ENCODE measurements at regions not wholly inside any gene's neighbourhood (a gene's known extent, or its start where the extent isn't known, plus 50 kb on each side); places are given as distances from the start of the nearest gene placed in this dataset.

GRCh38 chr1:221855156-221855555 is 113.3 kb upstream of the DUSP10 start:
- Histone ChIP-seq H3K4me1 (ENCODE audit: control insufficient read depth in 2 of 2, insufficient read depth in 2 of 2, low read length in 2 of 2) (no peaks in the 10 kb centered on the region), H3K36me3 (ENCODE audit: control insufficient read depth in 2 of 3, insufficient read depth in 3 of 3, low read length in 3 of 3) (no peaks in the 10 kb centered on the region), H3K27me3 (ENCODE audit: control insufficient read depth in 2 of 2, insufficient read depth in 2 of 2, low read length in 2 of 2) (no peaks in the 10 kb centered on the region), H3K4me3 (ENCODE audit: low read length) (no peak overlapping the region), H3K27ac (ENCODE audit: low read depth, low read length) (no peak overlapping the region), H3K9me3 (ENCODE audit: control insufficient read depth in 2 of 3, low read length in 3 of 3) (no peaks in the 10 kb centered on the region)
- ATAC-seq (no peak), DNase-seq (no peak)
- Mint-ChIP-seq H3K27me3 (no peaks in the 10 kb centered on the region), H3K9me3 (no peaks in the 10 kb centered on the region), H3K27ac (no peak overlapping the region), H3K4me1 (peaks cover 0 to 2% (median 0%) of the 10 kb centered on the region in 7 donors), H3K36me3 (no peaks in the 10 kb centered on the region), H3K4me3 (no peak overlapping the region)
- CTCF ChIA-PET: interaction anchor here (0.6 kb wide), 1 partner anchor 9 kb away, joined by 3 read pairs; no protein-coding TSS in a partner anchor
- intact Hi-C loops (cut with micrococcal nuclease): no loop called here
- POLR2A ChIA-PET: no interaction called here

DNA sequence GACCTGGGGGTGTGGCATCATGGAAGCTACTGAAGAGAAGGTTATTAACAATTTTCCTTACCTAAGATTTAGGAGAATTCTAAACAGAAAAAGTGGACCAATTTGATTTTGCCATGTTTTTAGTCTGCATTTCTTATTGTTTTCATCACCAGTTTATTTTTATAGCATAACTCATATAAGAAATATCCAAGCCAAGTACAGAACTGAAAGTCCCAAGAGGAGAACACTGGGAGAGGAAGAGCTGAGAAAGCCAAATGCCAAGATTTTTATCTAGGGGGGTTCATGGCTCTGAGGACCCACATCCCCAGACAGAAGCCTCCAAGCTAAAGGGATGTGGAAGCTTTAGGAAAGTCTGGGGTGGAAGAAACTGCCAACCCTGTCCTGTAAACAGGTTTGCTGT is 109.4 kb upstream of the DUSP10 start:
- Mint-ChIP-seq H3K36me3 (no peaks in the 10 kb centered on the region), H3K4me3 (no peak overlapping the region), H3K9me3 (no peaks in the 10 kb centered on the region), H3K4me1 (peaks cover 0 to 2% (median 0%) of the 10 kb centered on the region in 7 donors), H3K27me3 (no peaks in the 10 kb centered on the region), H3K27ac (no peak overlapping the region)
- intact Hi-C loops (cut with micrococcal nuclease): no loop called here
- Histone ChIP-seq H3K4me1 (ENCODE audit: control insufficient read depth in 2 of 2, insufficient read depth in 2 of 2, low read length in 2 of 2) (no peaks in the 10 kb centered on the region), H3K4me3 (ENCODE audit: low read length) (no peak overlapping the region), H3K36me3 (ENCODE audit: control insufficient read depth in 2 of 3, insufficient read depth in 3 of 3, low read length in 3 of 3) (no peaks in the 10 kb centered on the region), H3K27me3 (ENCODE audit: control insufficient read depth in 2 of 2, insufficient read depth in 2 of 2, low read length in 2 of 2) (no peaks in the 10 kb centered on the region), H3K27ac (ENCODE audit: low read depth, low read length) (no peak overlapping the region), H3K9me3 (ENCODE audit: control insufficient read depth in 2 of 3, low read length in 3 of 3) (no peaks in the 10 kb centered on the region)
- ChIA-PET POLR2A (no interaction called here), CTCF (no interaction called here)
- no peak for DNase-seq
- no peak for ATAC-seq

GRCh38 chr1:221850470-221851187 is 108.7 kb upstream of the DUSP10 start:
- CTCF ChIA-PET: no interaction called here
- Mint-ChIP-seq H3K9me3 (no peaks in the 10 kb centered on the region), H3K27ac (no peak overlapping the region), H3K27me3 (no peaks in the 10 kb centered on the region), H3K4me1 (peaks cover 0 to 2% (median 0%) of the 10 kb centered on the region in 7 donors), H3K4me3 (no peak overlapping the region), H3K36me3 (no peaks in the 10 kb centered on the region)
- H3K4me1 ChIP-seq (ENCODE audit: control insufficient read depth in 2 of 2, insufficient read depth in 2 of 2, low read length in 2 of 2): no peaks in the 10 kb centered on the region
- no peaks in the 10 kb centered on the region for H3K9me3 ChIP-seq (ENCODE audit: control insufficient read depth in 2 of 3, low read length in 3 of 3)
- no peaks in the 10 kb centered on the region for H3K27me3 ChIP-seq (ENCODE audit: control insufficient read depth in 2 of 2, insufficient read depth in 2 of 2, low read length in 2 of 2)
- intact Hi-C loops (cut with micrococcal nuclease): no loop called here
- ATAC-seq (no peak), DNase-seq (no peak)
- H3K36me3 ChIP-seq (ENCODE audit: control insufficient read depth in 2 of 3, insufficient read depth in 3 of 3, low read length in 3 of 3): no peaks in the 10 kb centered on the region
- no peak overlapping the region for H3K27ac ChIP-seq (ENCODE audit: low read depth, low read length)
- POLR2A ChIA-PET: no interaction called here
- no peak overlapping the region for H3K4me3 ChIP-seq (ENCODE audit: low read length)

- no peaks in the 10 kb centered on the region for H3K36me3 Mint-ChIP-seq
- intact Hi-C loops (cut with micrococcal nuclease): no loop called here
- ChIA-PET CTCF (no interaction called here), POLR2A (no interaction called here)
- no peaks in the 10 kb centered on the region for H3K9me3 Mint-ChIP-seq
- Histone ChIP-seq H3K27ac (ENCODE audit: low read depth, low read length) (no peak overlapping the region), H3K4me3 (ENCODE audit: low read length) (no peak overlapping the region), H3K36me3 (ENCODE audit: control insufficient read depth in 2 of 3, insufficient read depth in 3 of 3, low read length in 3 of 3) (no peaks in the 10 kb centered on the region), H3K27me3 (ENCODE audit: control insufficient read depth in 2 of 2, insufficient read depth in 2 of 2, low read length in 2 of 2) (no peaks in the 10 kb centered on the region), H3K4me1 (ENCODE audit: control insufficient read depth in 2 of 2, insufficient read depth in 2 of 2, low read length in 2 of 2) (no peaks in the 10 kb centered on the region), H3K9me3 (ENCODE audit: control insufficient read depth in 2 of 3, low read length in 3 of 3) (no peaks in the 10 kb centered on the region)
- no peaks in the 10 kb centered on the region for H3K27me3 Mint-ChIP-seq
- ATAC-seq (no peak), DNase-seq (no peak)
- H3K27ac Mint-ChIP-seq: no peak overlapping the region
- no peak overlapping the region for H3K4me3 Mint-ChIP-seq
- H3K4me1 Mint-ChIP-seq: peaks cover 0 to 2% (median 0%) of the 10 kb centered on the region in 7 donors
These were observed 108.0 kb upstream of the DUSP10 start for GRCh38 chr1:221849897-221850296.

GRCh38 chr1:221849110-221849509 is 107.2 kb upstream of the DUSP10 start:
- H3K36me3 ChIP-seq (ENCODE audit: control insufficient read depth in 2 of 3, insufficient read depth in 3 of 3, low read length in 3 of 3): no peaks in the 10 kb centered on the region
- H3K4me3 ChIP-seq (ENCODE audit: low read length): no peak overlapping the region
- CTCF ChIA-PET: no interaction called here
- no peak for ATAC-seq
- H3K9me3 ChIP-seq (ENCODE audit: control insufficient read depth in 2 of 3, low read length in 3 of 3): no peaks in the 10 kb centered on the region
- no peaks in the 10 kb centered on the region for H3K9me3 Mint-ChIP-seq
- no peak for DNase-seq
- no peaks in the 10 kb centered on the region for H3K27me3 Mint-ChIP-seq
- no peaks in the 10 kb centered on the region for H3K27me3 ChIP-seq (ENCODE audit: control insufficient read depth in 2 of 2, insufficient read depth in 2 of 2, low read length in 2 of 2)
- no peak overlapping the region for H3K27ac Mint-ChIP-seq
- H3K4me1 Mint-ChIP-seq: peaks cover 0 to 4% (median 0%) of the 10 kb centered on the region in 7 donors
- H3K4me3 Mint-ChIP-seq: no peak overlapping the region
- no peaks in the 10 kb centered on the region for H3K36me3 Mint-ChIP-seq
- H3K27ac ChIP-seq (ENCODE audit: low read depth, low read length): no peak overlapping the region
- no peaks in the 10 kb centered on the region for H3K4me1 ChIP-seq (ENCODE audit: control insufficient read depth in 2 of 2, insufficient read depth in 2 of 2, low read length in 2 of 2)
- intact Hi-C loops (cut with micrococcal nuclease): no loop called here
- POLR2A ChIA-PET: no interaction called here

GRCh38 chr1:221847676-221848075 is 105.8 kb upstream of the DUSP10 start:
- no peak overlapping the region for H3K27ac ChIP-seq (ENCODE audit: low read depth, low read length)
- no peaks in the 10 kb centered on the region for H3K36me3 Mint-ChIP-seq
- no peak overlapping the region for H3K4me3 ChIP-seq (ENCODE audit: low read length)
- H3K4me1 ChIP-seq (ENCODE audit: control insufficient read depth in 2 of 2, insufficient read depth in 2 of 2, low read length in 2 of 2): no peaks in the 10 kb centered on the region
- DNase-seq (no peak), ATAC-seq (no peak)
- H3K27ac Mint-ChIP-seq: no peak overlapping the region
- H3K36me3 ChIP-seq (ENCODE audit: control insufficient read depth in 2 of 3, insufficient read depth in 3 of 3, low read length in 3 of 3): no peaks in the 10 kb centered on the region
- H3K9me3 Mint-ChIP-seq: no peaks in the 10 kb centered on the region
- intact Hi-C loops (cut with micrococcal nuclease): no loop called here
- H3K27me3 ChIP-seq (ENCODE audit: control insufficient read depth in 2 of 2, insufficient read depth in 2 of 2, low read length in 2 of 2): no peaks in the 10 kb centered on the region
- H3K27me3 Mint-ChIP-seq: peaks cover 0 to 4% (median 0%) of the 10 kb centered on the region in 5 donors
- no peaks in the 10 kb centered on the region for H3K9me3 ChIP-seq (ENCODE audit: control insufficient read depth in 2 of 3, low read length in 3 of 3)
- peaks cover 0 to 4% (median 0%) of the 10 kb centered on the region in 7 donors for H3K4me1 Mint-ChIP-seq
- no peak overlapping the region for H3K4me3 Mint-ChIP-seq
- CTCF ChIA-PET: no interaction called here
- POLR2A ChIA-PET: no interaction called here

GRCh38 chr1:221845650-221846371 is 103.9 kb upstream of the DUSP10 start:
- Histone ChIP-seq H3K27ac (ENCODE audit: low read depth, low read length) (no peak overlapping the region), H3K4me3 (ENCODE audit: low read length) (no peak overlapping the region), H3K4me1 (ENCODE audit: control insufficient read depth in 2 of 2, insufficient read depth in 2 of 2, low read length in 2 of 2) (no peaks in the 10 kb centered on the region), H3K36me3 (ENCODE audit: control insufficient read depth in 2 of 3, insufficient read depth in 3 of 3, low read length in 3 of 3) (no peaks in the 10 kb centered on the region), H3K9me3 (ENCODE audit: control insufficient read depth in 2 of 3, low read length in 3 of 3) (no peaks in the 10 kb centered on the region), H3K27me3 (ENCODE audit: control insufficient read depth in 2 of 2, insufficient read depth in 2 of 2, low read length in 2 of 2) (no peaks in the 10 kb centered on the region)
- ChIA-PET POLR2A (interaction anchor here (0.9 kb wide), 1 partner anchor 104 kb away, joined by 3 read pairs; the partner anchor contains the start of gene DUSP10), CTCF (interaction anchor here (0.9 kb wide), 1 partner anchor 609 kb away, joined by 5 read pairs; no protein-coding TSS in a partner anchor)
- Mint-ChIP-seq H3K9me3 (no peaks in the 10 kb centered on the region), H3K36me3 (no peaks in the 10 kb centered on the region), H3K27ac (no peak overlapping the region), H3K4me3 (no peak overlapping the region), H3K27me3 (peaks cover 0 to 9% (median 0%) of the 10 kb centered on the region in 5 donors), H3K4me1 (peaks cover 0 to 16% (median 0%) of the 10 kb centered on the region in 7 donors)
- no peak for DNase-seq
- ATAC-seq: no peak
- intact Hi-C loops (cut with micrococcal nuclease): no loop called here

Measured in naive thymus-derived CD4-positive, alpha-beta T cell (primary cell).